GM06990 (cell line): ENCODE measurements at regions not wholly inside any gene's neighbourhood (a gene's known extent, or its start where the extent isn't known, plus 50 kb on each side); places are given as distances from the start of the nearest gene placed in this dataset.
A peak's percentile ranks its signal among the peaks of the same experiment; 100 is the strongest.

ENCODE experiments used
- DNase-seq: peaks from one replicate; pipeline ENCODE4 v3.0.0-alpha.2; 2011; ENCODE audit not compliant: insufficient read length; ENCODE audit errors: extremely low read depth
- H3K27me3 ChIP-seq: replicated peaks from 2 replicates; pipeline ENCODE4 v1.6.0; 2011; ENCODE audit warnings: low read length; ENCODE audit not compliant: control insufficient read depth, insufficient read depth
- H3K36me3 ChIP-seq: 2 replicates; pipeline ENCODE4 v1.5.1; 2011; ENCODE audit warnings: low read length; ENCODE audit not compliant: control insufficient read depth, insufficient read depth
- H3K4me3 ChIP-seq: replicated peaks from 2 replicates; pipeline ENCODE4 v1.5.1; 2011; ENCODE audit warnings: low read depth, mild to moderate bottlenecking, control low read depth, low read length
- CTCF ChIP-seq: IDR thresholded peaks from 2 replicates; pipeline ENCODE4 v1.5.1; 2011; ENCODE audit warnings: low read length, control low read depth, mild to moderate bottlenecking, inconsistent platforms; ENCODE audit not compliant: insufficient read depth, poor library complexity, severe bottlenecking

GRCh38 chr3:154684440-154684839 lies 254.4 kb upstream of the GPR149 start:
- no peak for DNase-seq
- H3K4me3 ChIP-seq, result no peak overlapping the region
- no peaks in the 10 kb centered on the region for H3K27me3 ChIP-seq
- no peaks in the 10 kb centered on the region for H3K36me3 ChIP-seq
- no peak for TF ChIP-seq CTCF

- no peaks in the 10 kb centered on the region for H3K36me3 ChIP-seq
- no peak for DNase-seq
- peak; percentile 28 for TF ChIP-seq CTCF
- H3K4me3 ChIP-seq, result no peak overlapping the region
- no peaks in the 10 kb centered on the region for H3K27me3 ChIP-seq
These were observed 254.0 kb upstream of the GPR149 start for GRCh38 chr3:154684021-154684420.

GRCh38 chr3:154678041-154678654 lies 248.2 kb upstream of the GPR149 start:
- Histone ChIP-seq H3K36me3 (no peaks in the 10 kb centered on the region), H3K4me3 (no peak overlapping the region), H3K27me3 (no peaks in the 10 kb centered on the region)
- no peak for DNase-seq
- no peak for TF ChIP-seq CTCF

GRCh38 chr3:154668835-154669234 lies 238.8 kb upstream of the GPR149 start:
- no peaks in the 10 kb centered on the region for H3K27me3 ChIP-seq
- TF ChIP-seq CTCF, result no peak
- no peak for DNase-seq
- H3K36me3 ChIP-seq, result no peaks in the 10 kb centered on the region
- no peak overlapping the region for H3K4me3 ChIP-seq

- no peaks in the 10 kb centered on the region for H3K27me3 ChIP-seq
- no peak for DNase-seq
- H3K36me3 ChIP-seq, result no peaks in the 10 kb centered on the region
- H3K4me3 ChIP-seq, result no peak overlapping the region
- no peak for TF ChIP-seq CTCF
These were observed 238.2 kb upstream of the GPR149 start for GRCh38 chr3:154668187-154668586.

GRCh38 chr3:154666542-154666941 lies 236.6 kb upstream of the GPR149 start:
- no peaks in the 10 kb centered on the region for H3K36me3 ChIP-seq
- no peak overlapping the region for H3K4me3 ChIP-seq
- no peak for DNase-seq
- TF ChIP-seq CTCF, result no peak
- H3K27me3 ChIP-seq, result no peaks in the 10 kb centered on the region
